ENCODE measurements at regions not wholly inside any gene's neighbourhood (a gene's known extent, or its start where the extent isn't known, plus 50 kb on each side); places are given as distances from the start of the nearest gene placed in this dataset.

DNA sequence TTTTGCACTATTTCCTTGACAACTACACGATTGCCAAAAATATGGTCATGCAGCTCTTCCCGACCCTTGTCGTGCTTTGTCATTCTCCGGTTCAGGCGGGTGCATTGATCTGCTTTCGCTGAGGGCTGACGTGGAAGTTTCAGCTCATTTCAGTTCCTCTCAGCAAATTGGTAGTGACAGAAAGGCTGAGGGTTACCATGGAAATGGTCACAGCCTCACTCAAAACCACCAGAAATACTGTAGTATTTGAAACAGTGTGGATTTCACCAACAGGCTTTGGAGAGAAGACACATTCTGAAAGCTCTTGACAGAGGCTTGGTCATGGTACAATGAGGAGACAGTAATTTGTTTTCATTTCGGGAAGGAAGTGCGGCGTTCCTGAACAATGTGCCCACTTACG is 99.7 kb upstream of the EXOC2 start:
- Histone ChIP-seq H3K27ac (peak overlapping the region; percentile 80), H3K79me2 (no peaks in the 10 kb centered on the region), H3K4me1 (ENCODE audit: insufficient read depth) (no peaks in the 10 kb centered on the region), H2AFZ (no peak overlapping the region), H3K36me3 (replicated peaks; ENCODE audit: insufficient read depth, low read depth) (no peaks in the 10 kb centered on the region), H3K9me3 (ENCODE audit: low read depth) (no peaks in the 10 kb centered on the region), H3K4me3 (no peak overlapping the region), H3K9me2 (replicated peaks; ENCODE audit: insufficient read depth) (no peaks in the 10 kb centered on the region), H3K4me2 (no peak overlapping the region), H3K27me3 (peaks cover 28% of the 10 kb centered on the region), H4K20me1 (ENCODE audit: insufficient read depth, poor library complexity, severe bottlenecking) (no peaks in the 10 kb centered on the region)
- WGBS (ENCODE audit: low lambda C conversion rate, missing lambda C conversion rate): 73% methylated on average over 11 of the region's 11 CpGs
- no peak for DNase-seq (ENCODE audit: low spot score)
- TF ChIP-seq, protein P1, sequence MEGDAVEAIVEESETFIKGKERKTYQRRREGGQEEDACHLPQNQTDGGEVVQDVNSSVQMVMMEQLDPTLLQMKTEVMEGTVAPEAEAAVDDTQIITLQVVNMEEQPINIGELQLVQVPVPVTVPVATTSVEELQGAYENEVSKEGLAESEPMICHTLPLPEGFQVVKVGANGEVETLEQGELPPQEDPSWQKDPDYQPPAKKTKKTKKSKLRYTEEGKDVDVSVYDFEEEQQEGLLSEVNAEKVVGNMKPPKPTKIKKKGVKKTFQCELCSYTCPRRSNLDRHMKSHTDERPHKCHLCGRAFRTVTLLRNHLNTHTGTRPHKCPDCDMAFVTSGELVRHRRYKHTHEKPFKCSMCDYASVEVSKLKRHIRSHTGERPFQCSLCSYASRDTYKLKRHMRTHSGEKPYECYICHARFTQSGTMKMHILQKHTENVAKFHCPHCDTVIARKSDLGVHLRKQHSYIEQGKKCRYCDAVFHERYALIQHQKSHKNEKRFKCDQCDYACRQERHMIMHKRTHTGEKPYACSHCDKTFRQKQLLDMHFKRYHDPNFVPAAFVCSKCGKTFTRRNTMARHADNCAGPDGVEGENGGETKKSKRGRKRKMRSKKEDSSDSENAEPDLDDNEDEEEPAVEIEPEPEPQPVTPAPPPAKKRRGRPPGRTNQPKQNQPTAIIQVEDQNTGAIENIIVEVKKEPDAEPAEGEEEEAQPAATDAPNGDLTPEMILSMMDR (IDR thresholded peaks at IDR 0.05; ENCODE audit: poor library complexity): no peak
- TF ChIP-seq EZH2phosphoT487 (IDR thresholded peaks at IDR 0.05; ENCODE audit: low read depth, severe bottlenecking, unreplicated experiment) (no peak), EZH2 (IDR thresholded peaks at IDR 0.05; ENCODE audit: borderline replicate concordance) (no peak)

DNA sequence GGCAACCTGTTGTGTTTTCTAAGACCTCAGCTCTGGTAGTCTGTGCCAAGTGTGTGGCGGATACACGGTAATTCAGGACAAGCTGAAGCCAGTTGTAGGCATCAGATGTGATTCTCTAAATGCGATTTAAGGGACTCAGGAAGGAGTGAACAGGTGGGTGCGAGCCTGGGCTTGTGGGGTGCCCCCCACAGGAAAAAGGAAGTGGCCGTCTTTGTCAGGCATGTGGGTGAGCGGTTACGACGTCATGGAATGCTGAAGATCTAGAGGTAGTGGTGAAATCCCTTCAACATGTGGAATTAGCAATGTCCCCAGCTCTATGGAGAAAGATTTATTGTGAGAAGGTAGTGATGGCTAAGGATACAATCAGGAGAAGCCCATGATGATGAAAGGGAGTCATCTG is 95.1 kb upstream of the EXOC2 start:
- TF ChIP-seq EZH2phosphoT487 (IDR thresholded peaks at IDR 0.05; ENCODE audit: low read depth, severe bottlenecking, unreplicated experiment): no peak
- WGBS (ENCODE audit: low lambda C conversion rate, missing lambda C conversion rate): 88% methylated on average over 8 of the region's 8 CpGs
- Histone ChIP-seq H3K9me2 (replicated peaks; ENCODE audit: insufficient read depth) (no peaks in the 10 kb centered on the region), H3K27me3 (peaks cover under 1% of the 10 kb centered on the region), H2AFZ (no peak overlapping the region), H3K79me2 (no peaks in the 10 kb centered on the region), H4K20me1 (ENCODE audit: insufficient read depth, poor library complexity, severe bottlenecking) (no peaks in the 10 kb centered on the region), H3K9me3 (ENCODE audit: low read depth) (no peaks in the 10 kb centered on the region), H3K4me2 (no peak overlapping the region), H3K4me1 (ENCODE audit: insufficient read depth) (no peaks in the 10 kb centered on the region), H3K36me3 (replicated peaks; ENCODE audit: insufficient read depth, low read depth) (no peaks in the 10 kb centered on the region), H3K4me3 (no peak overlapping the region), H3K27ac (no peak overlapping the region)
- no peak for DNase-seq (ENCODE audit: low spot score)

DNA sequence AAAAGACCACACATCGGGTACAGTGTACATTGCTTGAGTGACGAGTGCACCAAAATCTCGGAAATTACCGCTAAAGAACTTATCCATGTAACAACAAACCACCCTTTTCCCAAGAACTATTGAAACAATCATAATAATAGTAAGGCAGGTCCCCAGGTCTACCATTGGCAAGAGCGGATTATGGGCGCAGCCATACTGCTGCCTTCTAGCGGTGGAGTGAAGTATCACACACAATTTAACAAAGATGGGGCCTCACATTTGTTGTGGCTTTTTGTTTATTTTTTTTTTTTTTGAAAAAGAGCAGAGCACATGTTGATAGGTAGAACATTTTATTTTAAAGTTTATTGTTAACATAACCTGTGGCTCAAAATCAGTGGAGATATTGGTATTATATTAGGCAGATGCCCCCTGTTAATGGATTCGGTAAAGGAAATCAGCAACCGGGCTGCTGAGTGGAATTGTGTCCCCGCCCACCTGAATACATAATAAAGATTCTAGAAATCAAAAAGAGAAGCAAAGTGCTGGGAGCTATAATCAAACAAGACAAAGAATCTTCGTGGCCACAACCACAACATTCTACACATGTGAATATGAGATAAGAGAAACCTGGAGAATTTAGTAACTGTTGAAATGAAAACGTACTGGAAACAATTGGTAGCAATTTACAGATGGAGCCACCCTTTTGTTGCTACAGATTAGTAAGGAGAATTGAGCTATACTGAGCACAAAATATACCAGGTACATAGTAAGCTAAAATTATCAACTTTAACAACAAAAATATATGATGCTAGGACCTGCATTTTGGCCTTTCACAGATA is 94.2 kb upstream of the EXOC2 start:
- H3K79me2 ChIP-seq: no peaks in the 10 kb centered on the region
- H3K4me2 ChIP-seq: no peak overlapping the region
- no peaks in the 10 kb centered on the region for H3K36me3 ChIP-seq (replicated peaks; ENCODE audit: insufficient read depth, low read depth)
- H3K9me2 ChIP-seq (replicated peaks; ENCODE audit: insufficient read depth): no peaks in the 10 kb centered on the region
- no peaks in the 10 kb centered on the region for H3K4me1 ChIP-seq (ENCODE audit: insufficient read depth)
- WGBS (ENCODE audit: low lambda C conversion rate, missing lambda C conversion rate): 78% methylated on average over 12 of the region's 12 CpGs
- no peaks in the 10 kb centered on the region for H3K27me3 ChIP-seq
- no peaks in the 10 kb centered on the region for H4K20me1 ChIP-seq (ENCODE audit: insufficient read depth, poor library complexity, severe bottlenecking)
- no peak overlapping the region for H3K27ac ChIP-seq
- H3K4me3 ChIP-seq: no peak overlapping the region
- H2AFZ ChIP-seq: no peak overlapping the region
- DNase-seq (ENCODE audit: low spot score): no peak
- no peak for TF ChIP-seq EZH2phosphoT487 (IDR thresholded peaks at IDR 0.05; ENCODE audit: low read depth, severe bottlenecking, unreplicated experiment)
- no peak for TF ChIP-seq EZH2 (IDR thresholded peaks at IDR 0.05; ENCODE audit: borderline replicate concordance)
- TF ChIP-seq, protein P1 (IDR thresholded peaks at IDR 0.05; ENCODE audit: poor library complexity): peak; percentile 47
- no peaks in the 10 kb centered on the region for H3K9me3 ChIP-seq (ENCODE audit: low read depth)

DNA sequence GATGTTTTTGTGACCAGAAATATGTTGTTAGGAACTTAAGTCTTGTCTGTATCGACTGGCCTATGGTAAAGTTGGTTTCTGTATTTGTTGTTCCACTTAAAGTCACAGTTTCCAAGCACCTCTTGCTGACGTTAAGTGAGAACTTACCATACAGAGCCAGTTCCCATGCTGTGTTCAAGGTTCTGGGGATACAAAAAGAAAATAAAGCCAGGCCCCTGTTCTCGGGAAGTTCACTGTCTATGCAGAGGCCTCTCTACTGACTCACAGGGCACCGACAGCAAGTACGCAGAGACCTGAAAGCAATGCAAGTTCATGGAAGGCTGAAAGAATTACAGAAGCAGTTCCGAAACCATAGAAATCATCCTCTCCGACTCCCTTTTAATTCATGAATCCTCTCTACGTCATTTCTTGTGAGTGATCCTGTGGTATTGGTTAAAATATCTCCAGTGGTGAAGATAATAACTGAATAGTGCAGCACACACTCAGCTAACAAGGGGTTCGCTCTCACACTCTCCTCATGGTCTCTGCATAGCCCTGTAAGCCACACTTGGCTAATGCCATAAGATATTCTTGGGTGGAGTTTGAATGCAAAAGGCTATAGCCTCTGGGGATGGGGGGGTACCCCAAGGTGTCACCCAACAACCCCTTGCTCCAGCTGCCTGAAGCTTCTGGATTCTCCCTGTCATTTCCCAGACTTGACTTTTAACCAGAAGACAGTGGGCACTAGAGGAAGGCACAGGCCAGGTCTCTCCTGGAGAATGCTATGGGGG is 91.2 kb upstream of the EXOC2 start:
- DNase-seq (ENCODE audit: low spot score): no peak
- Histone ChIP-seq H3K36me3 (replicated peaks; ENCODE audit: insufficient read depth, low read depth) (no peaks in the 10 kb centered on the region), H3K27ac (no peak overlapping the region), H2AFZ (no peak overlapping the region), H3K4me1 (ENCODE audit: insufficient read depth) (no peaks in the 10 kb centered on the region), H3K79me2 (no peaks in the 10 kb centered on the region), H3K9me2 (replicated peaks; ENCODE audit: insufficient read depth) (no peaks in the 10 kb centered on the region), H3K9me3 (ENCODE audit: low read depth) (no peaks in the 10 kb centered on the region), H3K27me3 (no peaks in the 10 kb centered on the region), H4K20me1 (ENCODE audit: insufficient read depth, poor library complexity, severe bottlenecking) (no peaks in the 10 kb centered on the region), H3K4me2 (no peak overlapping the region), H3K4me3 (no peak overlapping the region)
- TF ChIP-seq, protein P1 (IDR thresholded peaks at IDR 0.05; ENCODE audit: poor library complexity): no peak
- TF ChIP-seq EZH2 (IDR thresholded peaks at IDR 0.05; ENCODE audit: borderline replicate concordance) (no peak), EZH2phosphoT487 (IDR thresholded peaks at IDR 0.05; ENCODE audit: low read depth, severe bottlenecking, unreplicated experiment) (no peak)
- WGBS (ENCODE audit: low lambda C conversion rate, missing lambda C conversion rate): 92% methylated on average over 9 of the region's 9 CpGs

Measured in hepatocyte (in vitro differentiated cells).